AG04450 (cell line): ENCODE measurements at regions not wholly inside any gene's neighbourhood (a gene's known extent, or its start where the extent isn't known, plus 50 kb on each side); places are given as distances from the start of the nearest gene placed in this dataset.

ENCODE experiments used
- CTCF ChIA-PET: fragments of 300-600, 350-600 bp; formaldehyde crosslinking; extraction: SDS; loops from one replicate; lab custom pipeline; 2022; ENCODE audit warnings: antibody characterized with exemption, inconsistent platforms; lab: Charles Lee
- POLR2A ChIA-PET: fragments of 350-600 bp; formaldehyde crosslinking; extraction: SDS; loops from one replicate; lab custom pipeline; 2021; ENCODE audit warnings: antibody characterized with exemption, inconsistent platforms; lab: Yijun Ruan, JAX
- DNase-seq: peaks from one replicate; pipeline ENCODE4 v3.0.0-alpha.2; 2011; ENCODE audit warnings: low read depth, low spot score
- H3K27ac ChIP-seq: one replicate; pipeline ENCODE4 v1.5.1; 2012; ENCODE audit warnings: low read depth, low read length, control low read depth
- H3K27me3 ChIP-seq: one replicate; pipeline ENCODE4 v1.6.0; 2012; ENCODE audit warnings: low read length; ENCODE audit not compliant: control insufficient read depth, insufficient read depth
- H3K4me3 ChIP-seq: 2 replicates; pipeline ENCODE4 v1.5.1; 2011; ENCODE audit warnings: mild to moderate bottlenecking, low read depth, low read length, control low read depth
- H3K9me3 ChIP-seq: 2 replicates; pipeline ENCODE4 v1.5.1; 2012; ENCODE audit warnings: low read length; ENCODE audit not compliant: control insufficient read depth, insufficient read depth
- CTCF ChIP-seq: IDR thresholded peaks from 2 replicates; pipeline ENCODE4 v1.5.1; 2011; ENCODE audit warnings: low read depth, low read length, control low read depth, inconsistent platforms

GRCh38 chr4:105023668-105024055 lies 123.0 kb upstream of the TET2 start:
- H3K27ac ChIP-seq, result no peak overlapping the region

GRCh38 chr4:105025263-105026017 lies 121.2 kb upstream of the TET2 start:
- Histone ChIP-seq H3K9me3 (no peaks in the 10 kb centered on the region), H3K4me3 (no peak overlapping the region), H3K27ac (no peak overlapping the region), H3K27me3 (no peaks in the 10 kb centered on the region)
- POLR2A ChIA-PET, result no interaction called here
- no peak for DNase-seq
- TF ChIP-seq CTCF, result no peak
- CTCF ChIA-PET, result no interaction called here

More at GRCh38 chr4:105023668-105024055, 123.0 kb upstream of the TET2 start:
- TF ChIP-seq CTCF, result no peak
- Histone ChIP-seq H3K9me3 (no peaks in the 10 kb centered on the region), H3K4me3 (no peak overlapping the region), H3K27me3 (no peaks in the 10 kb centered on the region)
- ChIA-PET CTCF (no interaction called here), POLR2A (no interaction called here)
- DNase-seq, result no peak

GRCh38 chr4:105036991-105037390 lies 109.7 kb upstream of the TET2 start:
- Histone ChIP-seq H3K4me3 (no peak overlapping the region), H3K9me3 (no peaks in the 10 kb centered on the region), H3K27me3 (no peaks in the 10 kb centered on the region), H3K27ac (no peak overlapping the region)
- ChIA-PET POLR2A (no interaction called here), CTCF (no interaction called here)
- DNase-seq, result no peak
- no peak for TF ChIP-seq CTCF

- POLR2A ChIA-PET, result no interaction called here
- Histone ChIP-seq H3K27me3 (no peaks in the 10 kb centered on the region), H3K4me3 (no peak overlapping the region), H3K27ac (no peak overlapping the region), H3K9me3 (no peaks in the 10 kb centered on the region)
- TF ChIP-seq CTCF, result no peak
- CTCF ChIA-PET, result no interaction called here
- no peak for DNase-seq
Measured at GRCh38 chr4:105042451-105042850, 104.2 kb upstream of the TET2 start.

GRCh38 chr4:105050896-105051295 lies 95.8 kb upstream of the TET2 start:
- DNase-seq, result no peak
- CTCF ChIA-PET, result no interaction called here
- POLR2A ChIA-PET, result no interaction called here
- Histone ChIP-seq H3K27ac (no peak overlapping the region), H3K27me3 (no peaks in the 10 kb centered on the region), H3K9me3 (no peaks in the 10 kb centered on the region), H3K4me3 (no peak overlapping the region)
- no peak for TF ChIP-seq CTCF
